ENCODE measurements at regions not wholly inside any gene's neighbourhood (a gene's known extent, or its start where the extent isn't known, plus 50 kb on each side); places are given as distances from the start of the nearest gene placed in this dataset.

DNA sequence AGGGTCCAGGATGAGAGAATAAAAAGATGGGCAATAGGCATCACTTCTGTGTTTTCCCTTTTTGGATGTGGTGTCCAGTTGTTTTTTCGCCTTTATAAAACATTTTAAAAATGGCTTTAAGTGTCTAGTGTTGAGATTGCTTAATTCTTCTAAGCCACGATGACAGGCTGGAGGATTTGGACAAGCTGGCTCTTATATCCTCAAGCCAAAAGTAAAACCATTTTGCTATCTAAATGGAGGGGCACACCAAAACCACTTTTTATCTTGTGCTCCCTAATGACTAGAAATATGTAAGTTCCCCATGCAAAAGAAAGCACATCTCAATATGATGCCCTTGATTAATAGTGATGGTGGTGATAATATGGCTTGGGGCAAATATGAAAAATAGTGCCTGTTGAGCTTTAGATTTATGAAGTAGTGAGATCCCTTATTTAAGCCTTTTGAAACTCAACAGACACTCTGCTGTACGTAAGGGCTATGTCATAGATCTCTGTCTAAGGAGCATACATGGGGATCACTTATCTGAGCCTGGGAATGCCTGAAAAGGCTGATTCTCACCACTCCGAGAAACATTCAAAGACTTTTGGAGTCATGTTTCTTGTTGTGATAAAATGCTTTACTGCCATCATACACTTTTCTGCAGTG lies 185.5 kb downstream of the KCNS3 start:
- WGBS (ENCODE audit: insufficient coverage, insufficient replicate concordance, low lambda C conversion rate, missing lambda C conversion rate), result 2% methylated on average over 4 of the region's 4 CpGs

More for the DNA sequence above, 185.5 kb downstream of the KCNS3 start:
- Histone ChIP-seq H3K27ac (ENCODE audit: control insufficient read depth, insufficient read depth) (no peak overlapping the region), H3K27me3 (replicated peaks in 1 of 2; ENCODE audit: control insufficient read depth in 2 of 2, insufficient read depth in 2 of 2, low read length in 1 of 2) (0 out of 4 replicates have a peak, but pooled peaks cover 0 to 1% of the 10 kb centered on the region in 2 experiments), H3K4me3 (no peak overlapping the region), H2AFZ (ENCODE audit: control insufficient read depth, low read depth, low read length) (no peak overlapping the region), H3K4me2 (ENCODE audit: control insufficient read depth, insufficient read depth) (no peak overlapping the region), H4K20me1 (ENCODE audit: control insufficient read depth, insufficient read depth) (no peaks in the 10 kb centered on the region), H3K36me3 (ENCODE audit: control insufficient read depth in 2 of 2, insufficient read depth in 2 of 2, low read length in 1 of 2) (no peaks in the 10 kb centered on the region), H3K9me3 (replicated peaks; ENCODE audit: control insufficient read depth, insufficient read depth, low read length) (no peaks in the 10 kb centered on the region), H3K4me1 (ENCODE audit: control insufficient read depth, insufficient read depth, low read length) (no peaks in the 10 kb centered on the region), H3K9ac (ENCODE audit: control insufficient read depth, insufficient read depth, low read length) (no peak overlapping the region), H3K79me2 (ENCODE audit: control insufficient read depth, insufficient read depth, low read length) (no peaks in the 10 kb centered on the region)
- POLR2A ChIA-PET, result no interaction called here
- SMC1A ChIA-PET (ENCODE audit: uncharacterized antibody, unreplicated experiment), result interaction anchor here (1.1 to 1.9 kb wide), 2 partner anchors 12 to 84 kb away, joined by 3 to 4 read pairs; no protein-coding TSS in a partner anchor
- RAD21 ChIA-PET (ENCODE audit: unreplicated experiment), result no interaction called here
- no peak for TF ChIP-seq TBL1XR1 (IDR thresholded peaks at IDR 0.05; ENCODE audit: low read depth, low read length)
- no peak for TF ChIP-seq SMC3 (IDR thresholded peaks at IDR 0.05; ENCODE audit: borderline replicate concordance, low read length)
- no peak for TF ChIP-seq ASH2L (IDR thresholded peaks at IDR 0.05; ENCODE audit: borderline replicate concordance, low read depth)
- no peak for TF ChIP-seq TCF12 (IDR thresholded peaks at IDR 0.05; ENCODE audit: low read depth, low read length)
- no peak for TF ChIP-seq LARP7 (IDR thresholded peaks at IDR 0.05)
- TF ChIP-seq, protein P1, sequence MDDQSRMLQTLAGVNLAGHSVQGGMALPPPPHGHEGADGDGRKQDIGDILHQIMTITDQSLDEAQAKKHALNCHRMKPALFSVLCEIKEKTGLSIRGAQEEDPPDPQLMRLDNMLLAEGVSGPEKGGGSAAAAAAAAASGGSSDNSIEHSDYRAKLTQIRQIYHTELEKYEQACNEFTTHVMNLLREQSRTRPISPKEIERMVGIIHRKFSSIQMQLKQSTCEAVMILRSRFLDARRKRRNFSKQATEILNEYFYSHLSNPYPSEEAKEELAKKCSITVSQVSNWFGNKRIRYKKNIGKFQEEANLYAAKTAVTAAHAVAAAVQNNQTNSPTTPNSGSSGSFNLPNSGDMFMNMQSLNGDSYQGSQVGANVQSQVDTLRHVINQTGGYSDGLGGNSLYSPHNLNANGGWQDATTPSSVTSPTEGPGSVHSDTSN (IDR thresholded peaks at IDR 0.05; ENCODE audit: insufficient replicate concordance, low read depth, low read length), result no peak
- no peak for TF ChIP-seq HDGF (IDR thresholded peaks at IDR 0.05)
- no peak for TF ChIP-seq RAD21 (IDR thresholded peaks at IDR 0.05; ENCODE audit: insufficient read depth, low read depth, low read length)
- TF ChIP-seq, protein P2, sequence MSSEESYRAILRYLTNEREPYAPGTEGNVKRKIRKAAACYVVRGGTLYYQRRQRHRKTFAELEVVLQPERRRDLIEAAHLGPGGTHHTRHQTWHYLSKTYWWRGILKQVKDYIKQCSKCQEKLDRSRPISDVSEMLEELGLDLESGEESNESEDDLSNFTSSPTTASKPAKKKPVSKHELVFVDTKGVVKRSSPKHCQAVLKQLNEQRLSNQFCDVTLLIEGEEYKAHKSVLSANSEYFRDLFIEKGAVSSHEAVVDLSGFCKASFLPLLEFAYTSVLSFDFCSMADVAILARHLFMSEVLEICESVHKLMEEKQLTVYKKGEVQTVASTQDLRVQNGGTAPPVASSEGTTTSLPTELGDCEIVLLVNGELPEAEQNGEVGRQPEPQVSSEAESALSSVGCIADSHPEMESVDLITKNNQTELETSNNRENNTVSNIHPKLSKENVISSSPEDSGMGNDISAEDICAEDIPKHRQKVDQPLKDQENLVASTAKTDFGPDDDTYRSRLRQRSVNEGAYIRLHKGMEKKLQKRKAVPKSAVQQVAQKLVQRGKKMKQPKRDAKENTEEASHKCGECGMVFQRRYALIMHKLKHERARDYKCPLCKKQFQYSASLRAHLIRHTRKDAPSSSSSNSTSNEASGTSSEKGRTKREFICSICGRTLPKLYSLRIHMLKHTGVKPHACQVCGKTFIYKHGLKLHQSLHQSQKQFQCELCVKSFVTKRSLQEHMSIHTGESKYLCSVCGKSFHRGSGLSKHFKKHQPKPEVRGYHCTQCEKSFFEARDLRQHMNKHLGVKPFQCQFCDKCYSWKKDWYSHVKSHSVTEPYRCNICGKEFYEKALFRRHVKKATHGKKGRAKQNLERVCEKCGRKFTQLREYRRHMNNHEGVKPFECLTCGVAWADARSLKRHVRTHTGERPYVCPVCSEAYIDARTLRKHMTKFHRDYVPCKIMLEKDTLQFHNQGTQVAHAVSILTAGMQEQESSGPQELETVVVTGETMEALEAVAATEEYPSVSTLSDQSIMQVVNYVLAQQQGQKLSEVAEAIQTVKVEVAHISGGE (CRISPR knock-in tag; IDR thresholded peaks at IDR 0.05), result no peak
- no peak for TF ChIP-seq RELA (IDR thresholded peaks at IDR 0.05; ENCODE audit: borderline replicate concordance, partially characterized antibody)
- no peak for TF ChIP-seq RUNX3 (IDR thresholded peaks at IDR 0.05; ENCODE audit: low read length)
- TF ChIP-seq CREB1 (IDR thresholded peaks at IDR 0.05; ENCODE audit: low read depth), result no peak
- TF ChIP-seq SREBF2 (IDR thresholded peaks at IDR 0.05; ENCODE audit: low read length), result no peak
- no peak for TF ChIP-seq GATAD2B (conservative IDR thresholded peaks at IDR 0.05; ENCODE audit: low read depth)
- no peak for TF ChIP-seq PAX8 (IDR thresholded peaks at IDR 0.05)
- TF ChIP-seq BCL11A (IDR thresholded peaks at IDR 0.05; ENCODE audit: low read depth, low read length), result no peak
- no peak for TF ChIP-seq CHD4 (IDR thresholded peaks at IDR 0.05)
- in situ Hi-C loops (cut with MboI), result no loop called here
- DNase-seq (ENCODE audit: low read depth, low spot score) (no peak), ATAC-seq (no peak), FAIRE-seq (no peak)
- intact Hi-C loops (cut with micrococcal nuclease; ENCODE audit: unreplicated experiment), result no loop called here
- no TSS peak for BruUV-seq (replicated peaks)
- CTCF ChIA-PET, result interaction anchor here (1.0 kb wide), 1 partner anchor 13 kb away, joined by 3 read pairs; no protein-coding TSS in a partner anchor
